ENCODE measurements at regions not wholly inside any gene's neighbourhood (a gene's known extent, or its start where the extent isn't known, plus 50 kb on each side); places are given as distances from the start of the nearest gene placed in this dataset.

- TF ChIP-seq, protein P1, sequence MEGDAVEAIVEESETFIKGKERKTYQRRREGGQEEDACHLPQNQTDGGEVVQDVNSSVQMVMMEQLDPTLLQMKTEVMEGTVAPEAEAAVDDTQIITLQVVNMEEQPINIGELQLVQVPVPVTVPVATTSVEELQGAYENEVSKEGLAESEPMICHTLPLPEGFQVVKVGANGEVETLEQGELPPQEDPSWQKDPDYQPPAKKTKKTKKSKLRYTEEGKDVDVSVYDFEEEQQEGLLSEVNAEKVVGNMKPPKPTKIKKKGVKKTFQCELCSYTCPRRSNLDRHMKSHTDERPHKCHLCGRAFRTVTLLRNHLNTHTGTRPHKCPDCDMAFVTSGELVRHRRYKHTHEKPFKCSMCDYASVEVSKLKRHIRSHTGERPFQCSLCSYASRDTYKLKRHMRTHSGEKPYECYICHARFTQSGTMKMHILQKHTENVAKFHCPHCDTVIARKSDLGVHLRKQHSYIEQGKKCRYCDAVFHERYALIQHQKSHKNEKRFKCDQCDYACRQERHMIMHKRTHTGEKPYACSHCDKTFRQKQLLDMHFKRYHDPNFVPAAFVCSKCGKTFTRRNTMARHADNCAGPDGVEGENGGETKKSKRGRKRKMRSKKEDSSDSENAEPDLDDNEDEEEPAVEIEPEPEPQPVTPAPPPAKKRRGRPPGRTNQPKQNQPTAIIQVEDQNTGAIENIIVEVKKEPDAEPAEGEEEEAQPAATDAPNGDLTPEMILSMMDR (IDR thresholded peaks at IDR 0.05; ENCODE audit: insufficient read depth, low read depth, low read length), result no peak
- no peak overlapping the region for H3K4me3 ChIP-seq (ENCODE audit: low read depth, low read length)
- no peak for DNase-seq (ENCODE audit: low read depth)
These were observed 312.5 kb downstream of the PSAT1 start for GRCh38 chr9:78609450-78609849.

DNA sequence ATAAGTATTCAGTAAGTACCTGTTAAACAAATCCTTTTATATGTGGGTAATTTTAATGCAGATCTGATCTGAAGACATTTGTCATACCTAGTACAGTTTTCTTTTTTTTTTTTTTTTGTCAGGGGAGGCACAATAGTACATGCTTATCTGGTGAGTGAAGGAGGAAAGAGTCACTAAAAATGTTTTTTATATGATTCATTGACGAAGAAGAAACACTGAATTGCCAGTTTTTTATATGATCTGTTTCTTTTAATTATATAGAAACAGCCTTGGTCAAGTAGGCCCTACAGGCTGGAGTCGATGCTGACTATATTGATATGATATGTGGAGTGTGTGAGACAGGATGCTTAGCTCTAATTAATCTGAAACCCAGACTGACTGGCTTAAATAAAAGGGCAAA is 315.2 kb downstream of the PSAT1 start:
- DNase-seq (ENCODE audit: low read depth), result no peak
- H3K4me3 ChIP-seq (ENCODE audit: low read depth, low read length), result no peak overlapping the region
- TF ChIP-seq, protein P1 (IDR thresholded peaks at IDR 0.05; ENCODE audit: insufficient read depth, low read depth, low read length), result no peak

- H3K4me3 ChIP-seq (ENCODE audit: low read depth, low read length), result no peak overlapping the region
- no peak for DNase-seq (ENCODE audit: low read depth)
- TF ChIP-seq, protein P1 (IDR thresholded peaks at IDR 0.05; ENCODE audit: insufficient read depth, low read depth, low read length), result no peak
These were observed 316.1 kb downstream of the PSAT1 start for GRCh38 chr9:78613006-78613405.

GRCh38 chr9:78614892-78615291 is 318.0 kb downstream of the PSAT1 start:
- TF ChIP-seq, protein P1 (IDR thresholded peaks at IDR 0.05; ENCODE audit: insufficient read depth, low read depth, low read length), result no peak
- DNase-seq (ENCODE audit: low read depth), result no peak
- no peak overlapping the region for H3K4me3 ChIP-seq (ENCODE audit: low read depth, low read length)

DNA sequence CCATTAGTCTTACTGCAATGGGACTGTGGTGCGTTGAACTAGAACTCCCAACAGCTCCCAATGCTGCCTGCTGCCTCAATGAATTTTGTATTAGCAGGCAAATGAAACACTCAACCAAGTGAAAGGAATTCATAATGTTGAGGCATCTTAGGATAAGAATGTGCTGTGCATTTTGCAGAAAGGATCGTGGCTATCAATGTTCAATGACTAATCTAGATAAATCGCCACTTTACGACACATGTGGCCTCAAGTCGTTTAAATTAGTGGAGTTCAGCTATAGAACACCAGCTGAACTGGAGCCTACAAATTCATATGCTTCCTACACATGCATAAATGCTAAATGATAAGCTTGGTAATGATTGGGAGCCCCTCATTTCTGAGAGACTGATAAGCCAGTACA is 318.4 kb downstream of the PSAT1 start:
- TF ChIP-seq, protein P1 (IDR thresholded peaks at IDR 0.05; ENCODE audit: insufficient read depth, low read depth, low read length), result no peak
- no peak overlapping the region for H3K4me3 ChIP-seq (ENCODE audit: low read depth, low read length)
- no peak for DNase-seq (ENCODE audit: low read depth)

GRCh38 chr9:78618735-78619134 is 321.8 kb downstream of the PSAT1 start:
- no peak for DNase-seq (ENCODE audit: low read depth)
- TF ChIP-seq, protein P1 (IDR thresholded peaks at IDR 0.05; ENCODE audit: insufficient read depth, low read depth, low read length), result no peak

DNA sequence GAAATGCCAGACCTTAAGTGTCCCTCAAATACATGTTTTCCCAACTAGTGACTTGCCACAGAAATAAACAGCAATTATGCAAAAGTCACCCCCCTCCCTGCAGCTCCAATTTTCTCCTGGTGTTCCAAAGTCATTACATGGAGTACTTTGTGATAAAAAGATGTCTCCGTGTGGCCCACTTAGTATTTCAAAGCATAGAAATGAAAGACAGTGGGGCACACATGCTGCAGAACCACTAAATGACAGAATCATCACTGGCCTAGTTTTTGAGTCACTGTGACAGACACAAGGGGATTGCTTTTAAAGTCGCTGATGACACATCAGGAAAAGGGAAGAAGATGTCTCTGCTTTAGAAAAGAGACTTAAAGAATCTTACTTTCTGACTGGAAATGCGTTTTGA is 323.4 kb downstream of the PSAT1 start:
- TF ChIP-seq, protein P1 (IDR thresholded peaks at IDR 0.05; ENCODE audit: insufficient read depth, low read depth, low read length), result no peak
- no peak overlapping the region for H3K4me3 ChIP-seq (ENCODE audit: low read depth, low read length)
- DNase-seq (ENCODE audit: low read depth), result no peak

More at GRCh38 chr9:78618735-78619134, 321.8 kb downstream of the PSAT1 start:
- H3K4me3 ChIP-seq (ENCODE audit: low read depth, low read length), result no peak overlapping the region

Measured in fibroblast of villous mesenchyme (primary cell).